IMR-90 (cell line): ENCODE measurements at regions not wholly inside any gene's neighbourhood (a gene's known extent, or its start where the extent isn't known, plus 50 kb on each side); places are given as distances from the start of the nearest gene placed in this dataset.

Experiments
- ATAC-seq: fragments of 200-7000 bp; cut with Tn5 transposase; 2 replicates; pipeline ENCODE4 v1.9.1; 2020; ENCODE audit warnings: low read depth, mild to moderate bottlenecking, moderate library complexity
- BruUV-seq: library from RNA; stranded (reverse); fragments of 400-500 nt; replicated peaks from 2 replicates; lab custom pipeline; 2021; lab: Mats Ljungman, UMichigan
- CTCF ChIA-PET: fragments of 300-600 bp; formaldehyde crosslinking; extraction: SDS; loops from one replicate; lab custom pipeline; 2021; ENCODE audit warnings: antibody characterized with exemption; lab: Yijun Ruan, JAX
- POLR2A ChIA-PET: fragments of 300-600 bp; sonication (Branson Sonifier 250); formaldehyde crosslinking; loops from one replicate; lab custom pipeline; 2022; ENCODE audit warnings: antibody characterized with exemption; ENCODE audit not compliant: unreplicated experiment; lab: Charles Lee
- DNase-seq: peaks from one replicate; pipeline ENCODE4 v3.0.0; 2013
- H2AFZ ChIP-seq: replicated peaks from 2 replicates; pipeline ENCODE3; 2013; ENCODE audit warnings: low read length, mild to moderate bottlenecking; ENCODE audit not compliant: poor library complexity
- H2AK5ac ChIP-seq: 2 replicates; pipeline ENCODE4 v1.6.1; 2013; ENCODE audit warnings: low read depth, low read length, inconsistent platforms
- H2AK9ac ChIP-seq: replicated peaks from 2 replicates; pipeline ENCODE3; 2013; ENCODE audit warnings: mild to moderate bottlenecking, low read depth, low read length, moderate library complexity; ENCODE audit not compliant: poor library complexity
- H2BK120ac ChIP-seq: 2 replicates; pipeline ENCODE4 v1.6.1; 2013; ENCODE audit warnings: low read depth, low read length, inconsistent platforms
- H2BK15ac ChIP-seq: 3 replicates; pipeline ENCODE4 v1.6.1; 2013; ENCODE audit warnings: low read depth, low read length, inconsistent platforms
- H2BK20ac ChIP-seq: 2 replicates; pipeline ENCODE4 v1.6.1; 2013; ENCODE audit warnings: low read depth, mild to moderate bottlenecking, inconsistent platforms, low read length, moderate library complexity
- H2BK5ac ChIP-seq: 2 replicates; pipeline ENCODE4 v1.6.1; 2013; ENCODE audit warnings: mild to moderate bottlenecking, low read depth, low read length, inconsistent platforms; ENCODE audit not compliant: poor library complexity, severe bottlenecking
- H3K14ac ChIP-seq: replicated peaks from 2 replicates; pipeline ENCODE4 v1.6.1; 2013; ENCODE audit warnings: low read depth, low read length, inconsistent platforms
- H3K18ac ChIP-seq: 2 replicates; pipeline ENCODE4 v1.6.1; 2013; ENCODE audit warnings: low read depth, low read length, control low read depth
- H3K23ac ChIP-seq: 2 replicates; pipeline ENCODE4 v1.6.1; 2013; ENCODE audit warnings: low read depth, low read length, inconsistent platforms
- H3K27ac ChIP-seq: 2 replicates; pipeline ENCODE4 v1.5.1; 2013; ENCODE audit warnings: mild to moderate bottlenecking, control low read depth, low read length; ENCODE audit not compliant: insufficient read depth
- H3K27me3 ChIP-seq: 2 replicates; pipeline ENCODE4 v1.6.1; 2013; ENCODE audit warnings: low read length; ENCODE audit not compliant: control insufficient read depth, insufficient read depth
- H3K36me3 ChIP-seq: 2 replicates; pipeline ENCODE4 v1.6.1; 2013; ENCODE audit warnings: low read length, mixed read lengths; ENCODE audit not compliant: control insufficient read depth, insufficient read depth
- H3K4ac ChIP-seq: 2 replicates; pipeline ENCODE4 v1.6.1; 2013; ENCODE audit warnings: low read depth, low read length, inconsistent platforms
- H3K4me1 ChIP-seq: 2 replicates; pipeline ENCODE4 v1.6.1; 2013; ENCODE audit warnings: low read length, mixed read lengths; ENCODE audit not compliant: control insufficient read depth, insufficient read depth
- H3K4me2 ChIP-seq: 2 replicates; pipeline ENCODE4 v1.6.1; 2013; ENCODE audit warnings: low read depth, mild to moderate bottlenecking, control low read depth, low read length, moderate library complexity
- H3K4me3 ChIP-seq: 2 replicates; pipeline ENCODE4 v1.5.1; 2013; ENCODE audit warnings: low read depth, mild to moderate bottlenecking, control low read depth, low read length, moderate library complexity; ENCODE audit not compliant: insufficient read depth
- H3K56ac ChIP-seq: 2 replicates; pipeline ENCODE4 v1.6.1; 2013; ENCODE audit warnings: low read length, inconsistent platforms; ENCODE audit not compliant: insufficient read depth; ENCODE audit errors: extremely low read depth
- H3K79me1 ChIP-seq, 2 experiments: 2 replicates each; pipeline ENCODE4 v1.6.1; 2013; ENCODE audit warnings: low read length in 2 of 2, inconsistent platforms in 1 of 2, low read depth in 1 of 2
- H3K9ac ChIP-seq: 2 replicates; pipeline ENCODE4 v1.6.1; 2013; ENCODE audit warnings: low read depth, low read length, control low read depth
- H3K9me1 ChIP-seq: 2 replicates; pipeline ENCODE4 v1.6.1; 2013; ENCODE audit warnings: low read length, inconsistent platforms; ENCODE audit not compliant: insufficient read depth
- H3K9me3 ChIP-seq: 2 replicates; pipeline ENCODE4 v1.6.1; 2013; ENCODE audit warnings: low read length; ENCODE audit not compliant: control insufficient read depth, insufficient read depth
- H4K20me1 ChIP-seq: 2 replicates; pipeline ENCODE4 v1.6.1; 2013; ENCODE audit warnings: low read length, inconsistent platforms; ENCODE audit not compliant: insufficient read depth
- H4K5ac ChIP-seq: 2 replicates; pipeline ENCODE4 v1.6.1; 2013; ENCODE audit warnings: mild to moderate bottlenecking, low read depth, low read length, control low read depth
- H4K8ac ChIP-seq, 2 experiments: 2 replicates each; pipeline ENCODE4 v1.6.1; 2013; ENCODE audit warnings: low read depth in 2 of 2, low read length in 2 of 2, control low read depth in 1 of 2, inconsistent platforms in 1 of 2
- H4K91ac ChIP-seq: 2 replicates; pipeline ENCODE4 v1.6.1; 2013; ENCODE audit warnings: low read depth, low read length, inconsistent platforms; ENCODE audit not compliant: insufficient read depth
- BHLHE40 ChIP-seq: fragments of 150-350 bp; IDR thresholded peaks from 2 replicates; pipeline ENCODE4 v1.6.1; 2016; ENCODE audit warnings: mild to moderate bottlenecking, low read depth, low read length
- CEBPB ChIP-seq: IDR thresholded peaks from 2 replicates; pipeline ENCODE4 v1.6.1; 2012; ENCODE audit warnings: low read depth, low read length, improper control_type of control experiment
- CHD1 ChIP-seq: IDR thresholded peaks from 2 replicates; pipeline ENCODE4 v1.6.1; 2012; ENCODE audit warnings: low read depth, low read length, improper control_type of control experiment
- ELK1 ChIP-seq: fragments of 150-350 bp; IDR thresholded peaks from 2 replicates; pipeline ENCODE4 v1.6.1; 2016; ENCODE audit warnings: low read depth, mild to moderate bottlenecking, low read length, moderate library complexity, borderline replicate concordance
- FOS ChIP-seq: fragments of 150-350 bp; IDR thresholded peaks from 2 replicates; pipeline ENCODE4 v1.6.1; 2016; ENCODE audit warnings: low read depth, low read length
- MAFK ChIP-seq: IDR thresholded peaks from 2 replicates; pipeline ENCODE4 v1.6.1; 2012; ENCODE audit warnings: low read depth, low read length, improper control_type of control experiment
- MAZ ChIP-seq: IDR thresholded peaks from 2 replicates; pipeline ENCODE4 v1.6.1; 2012; ENCODE audit warnings: low read depth, mild to moderate bottlenecking, low read length, improper control_type of control experiment, moderate library complexity, borderline replicate concordance
- MXI1 ChIP-seq: IDR thresholded peaks from 2 replicates; pipeline ENCODE4 v1.6.1; 2012; ENCODE audit warnings: low read depth, mild to moderate bottlenecking, low read length, moderate library complexity, borderline replicate concordance
- NFE2L2 ChIP-seq: fragments of 150-350 bp; IDR thresholded peaks from 2 replicates; pipeline ENCODE4 v1.6.1; 2016; ENCODE audit warnings: low read depth, mild to moderate bottlenecking, low read length
- POLR2A ChIP-seq: IDR thresholded peaks from 2 replicates; pipeline ENCODE4 v1.6.1; 2012; ENCODE audit warnings: mild to moderate bottlenecking, low read depth, low read length
- RAD21 ChIP-seq: IDR thresholded peaks from 2 replicates; pipeline ENCODE4 v1.6.1; 2012; ENCODE audit warnings: low read length, improper control_type of control experiment
- RCOR1 ChIP-seq: IDR thresholded peaks from 2 replicates; pipeline ENCODE4 v1.6.1; 2012; ENCODE audit warnings: mild to moderate bottlenecking, low read length, improper control_type of control experiment; ENCODE audit not compliant: insufficient replicate concordance
- RFX5 ChIP-seq: IDR thresholded peaks from 2 replicates; pipeline ENCODE4 v1.8.0; 2012; ENCODE audit warnings: low read depth, mild to moderate bottlenecking, low read length, moderate library complexity
- SMC3 ChIP-seq: fragments of 150-350 bp; IDR thresholded peaks from 2 replicates; pipeline ENCODE4 v1.6.1; 2016; ENCODE audit warnings: low read depth, mild to moderate bottlenecking, antibody characterized with exemption, low read length, moderate library complexity
- WGBS, 2 experiments: methylation state at CpG; one replicate each; pipeline versions ENCODE4 v1.1.5 to v1.1.7; 2013; ENCODE audit warnings: missing lambda C conversion rate in 2 of 2; ENCODE audit not compliant: insufficient read length in 1 of 2; ENCODE audit errors: extremely low coverage in 2 of 2; 5-methylcytosine and 5-hydroxymethylcytosine counted together
- dilution Hi-C: fragments of 300-500 bp; cut with HindIII; formaldehyde crosslinking; loops from one replicate; pipeline ENCODE4 v1.14.3; 2018; ENCODE audit warnings: low sequenced_read_pairs; ENCODE audit not compliant: unreplicated experiment
- in situ Hi-C: fragments of 300-500 bp; cut with MboI; formaldehyde crosslinking; loops from 3 replicates; pipeline ENCODE4 v1.14.3; 2019; ENCODE audit warnings: low sequenced_read_pairs, inconsistent platforms, mixed read lengths
- intact Hi-C: fragments of 100-400 bp; cut with micrococcal nuclease; formaldehyde crosslinking; loops from 2 replicates; pipeline ENCODE4 v1.10.0; 2022
- TF ChIP-seq, protein P1 (sequence below): conservative IDR thresholded peaks from 2 replicates; pipeline ENCODE4 v1.5.1; 2012; ENCODE audit warnings: mild to moderate bottlenecking, low read depth, low read length, improper control_type of control experiment
- TF ChIP-seq, protein P2 (sequence below): fragments of 150-350 bp; IDR thresholded peaks from 2 replicates; pipeline ENCODE4 v1.6.1; 2017; ENCODE audit warnings: mild to moderate bottlenecking, antibody characterized with exemption, low read length, low read depth

DNA sequence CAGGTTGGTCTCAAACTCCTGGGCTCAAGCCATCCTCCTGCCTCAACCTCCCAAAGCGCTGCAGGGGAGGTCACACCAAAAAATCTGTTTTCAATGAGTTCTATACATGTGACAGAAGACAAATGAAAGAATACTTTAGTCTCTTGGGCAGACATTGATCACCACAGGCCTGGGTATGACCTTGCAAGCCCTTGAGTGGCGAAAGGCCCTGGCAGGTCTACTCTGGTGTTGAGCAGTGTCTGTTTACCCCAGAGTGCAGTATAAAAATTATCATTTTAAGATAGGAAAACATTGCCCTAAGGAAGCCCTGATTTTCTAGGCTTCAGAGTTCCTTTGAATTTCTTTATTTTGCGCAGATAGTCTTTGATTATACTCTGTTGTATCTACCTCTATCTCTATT is 61.6 kb upstream of the GBE1 start:
- no peak overlapping the region for H4K5ac ChIP-seq

More for the DNA sequence above, 61.6 kb upstream of the GBE1 start:
- Histone ChIP-seq H3K9me1 (no peaks in the 10 kb centered on the region), H3K27ac (no peak overlapping the region), H3K9me3 (no peaks in the 10 kb centered on the region), H2AK9ac (no peak overlapping the region), H3K4me2 (no peak overlapping the region), H2BK20ac (no peak overlapping the region), H4K8ac (no peak overlapping the region), H3K4ac (no peak overlapping the region), H4K91ac (no peak overlapping the region), H2BK120ac (no peak overlapping the region), H3K18ac (no peak overlapping the region), H3K56ac (no peak overlapping the region), H4K20me1 (no peaks in the 10 kb centered on the region), H3K14ac (no peak overlapping the region), H2BK15ac (no peak overlapping the region), H3K4me1 (no peaks in the 10 kb centered on the region), H3K79me1 (no peaks in the 10 kb centered on the region), H3K36me3 (no peaks in the 10 kb centered on the region), H3K9ac (no peak overlapping the region), H2AFZ (no peak overlapping the region), H2BK5ac (no peak overlapping the region), H3K4me3 (no peak overlapping the region), H3K23ac (no peak overlapping the region), H3K27me3 (no peaks in the 10 kb centered on the region), H2AK5ac (no peak overlapping the region)
- in situ Hi-C loops (no loop called here), dilution Hi-C loops (no loop called here), intact Hi-C loops (no loop called here)
- DNase-seq (no peak), ATAC-seq (no peak)
- POLR2A ChIA-PET: no interaction called here
- TF ChIP-seq SMC3 (no peak), MXI1 (no peak), CHD1 (no peak), MAFK (no peak), MAZ (no peak), RFX5 (no peak), NFE2L2 (no peak), ELK1 (no peak), BHLHE40 (no peak), POLR2A (no peak), RCOR1 (no peak), RAD21 (no peak), CEBPB (no peak), FOS (no peak)
- TF ChIP-seq, protein P1, sequence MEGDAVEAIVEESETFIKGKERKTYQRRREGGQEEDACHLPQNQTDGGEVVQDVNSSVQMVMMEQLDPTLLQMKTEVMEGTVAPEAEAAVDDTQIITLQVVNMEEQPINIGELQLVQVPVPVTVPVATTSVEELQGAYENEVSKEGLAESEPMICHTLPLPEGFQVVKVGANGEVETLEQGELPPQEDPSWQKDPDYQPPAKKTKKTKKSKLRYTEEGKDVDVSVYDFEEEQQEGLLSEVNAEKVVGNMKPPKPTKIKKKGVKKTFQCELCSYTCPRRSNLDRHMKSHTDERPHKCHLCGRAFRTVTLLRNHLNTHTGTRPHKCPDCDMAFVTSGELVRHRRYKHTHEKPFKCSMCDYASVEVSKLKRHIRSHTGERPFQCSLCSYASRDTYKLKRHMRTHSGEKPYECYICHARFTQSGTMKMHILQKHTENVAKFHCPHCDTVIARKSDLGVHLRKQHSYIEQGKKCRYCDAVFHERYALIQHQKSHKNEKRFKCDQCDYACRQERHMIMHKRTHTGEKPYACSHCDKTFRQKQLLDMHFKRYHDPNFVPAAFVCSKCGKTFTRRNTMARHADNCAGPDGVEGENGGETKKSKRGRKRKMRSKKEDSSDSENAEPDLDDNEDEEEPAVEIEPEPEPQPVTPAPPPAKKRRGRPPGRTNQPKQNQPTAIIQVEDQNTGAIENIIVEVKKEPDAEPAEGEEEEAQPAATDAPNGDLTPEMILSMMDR: no peak
- TF ChIP-seq, protein P2, sequence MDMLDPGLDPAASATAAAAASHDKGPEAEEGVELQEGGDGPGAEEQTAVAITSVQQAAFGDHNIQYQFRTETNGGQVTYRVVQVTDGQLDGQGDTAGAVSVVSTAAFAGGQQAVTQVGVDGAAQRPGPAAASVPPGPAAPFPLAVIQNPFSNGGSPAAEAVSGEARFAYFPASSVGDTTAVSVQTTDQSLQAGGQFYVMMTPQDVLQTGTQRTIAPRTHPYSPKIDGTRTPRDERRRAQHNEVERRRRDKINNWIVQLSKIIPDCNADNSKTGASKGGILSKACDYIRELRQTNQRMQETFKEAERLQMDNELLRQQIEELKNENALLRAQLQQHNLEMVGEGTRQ: no peak
- no TSS peak for BruUV-seq
- WGBS, 2 experiments: no CpG with 5 or more reads among the region's 3 CpGs
- CTCF ChIA-PET: no interaction called here
